Epithelial cell of esophagus (primary cell): ENCODE measurements at regions not wholly inside any gene's neighbourhood (a gene's known extent, or its start where the extent isn't known, plus 50 kb on each side); places are given as distances from the start of the nearest gene placed in this dataset.
"Not testable (repeated sequence)": the region's sequence is repeated elsewhere in the genome, so short reads cannot be mapped to it uniquely, and the experiment has no call there.

Source experiments
- DNase-seq: peaks from one replicate; pipeline ENCODE4 v3.0.0; 2010; ENCODE audit warnings: low read depth
- H3K4me3 ChIP-seq: 2 replicates; pipeline ENCODE4 v1.5.1; 2011; ENCODE audit warnings: mild to moderate bottlenecking, low read length, control low read depth
- CTCF ChIP-seq: IDR thresholded peaks from 2 replicates; pipeline ENCODE4 v1.5.1; 2011; ENCODE audit warnings: low read depth, mild to moderate bottlenecking, low read length, control low read depth, inconsistent platforms; ENCODE audit not compliant: insufficient read depth; ENCODE audit errors: missing control alignments

- no peak overlapping the region for H3K4me3 ChIP-seq
- DNase-seq, result no peak
- no peak for TF ChIP-seq CTCF
Observed at GRCh38 chrX:115423086-115423485, 133.6 kb downstream of the LUZP4 start.

GRCh38 chrX:115425359-115425758, 135.6 kb upstream of the PLS3 start:
- no peak overlapping the region for H3K4me3 ChIP-seq
- TF ChIP-seq CTCF, result no peak
- DNase-seq, result no peak

GRCh38 chrX:115427861-115428410, 133.0 kb upstream of the PLS3 start:
- no peak for TF ChIP-seq CTCF
- no peak for DNase-seq
- H3K4me3 ChIP-seq, result no peak overlapping the region

GRCh38 chrX:115434834-115435233, 126.1 kb upstream of the PLS3 start:
- not testable (repeated sequence) for H3K4me3 ChIP-seq

GRCh38 chrX:115437841-115438595, 123.0 kb upstream of the PLS3 start:
- no peak overlapping the region for H3K4me3 ChIP-seq
- no peak for TF ChIP-seq CTCF
- no peak for DNase-seq

More at GRCh38 chrX:115434834-115435233, 126.1 kb upstream of the PLS3 start:
- not testable (repeated sequence) for DNase-seq

GRCh38 chrX:115448146-115448545, 112.8 kb upstream of the PLS3 start:
- no peak for TF ChIP-seq CTCF
- no peak for DNase-seq
- H3K4me3 ChIP-seq, result no peak overlapping the region

GRCh38 chrX:115449742-115450141, 111.2 kb upstream of the PLS3 start:
- TF ChIP-seq CTCF, result no peak
- no peak for DNase-seq
- no peak overlapping the region for H3K4me3 ChIP-seq
